ENCODE measurements at regions not wholly inside any gene's neighbourhood (a gene's known extent, or its start where the extent isn't known, plus 50 kb on each side); places are given as distances from the start of the nearest gene placed in this dataset.

DNA sequence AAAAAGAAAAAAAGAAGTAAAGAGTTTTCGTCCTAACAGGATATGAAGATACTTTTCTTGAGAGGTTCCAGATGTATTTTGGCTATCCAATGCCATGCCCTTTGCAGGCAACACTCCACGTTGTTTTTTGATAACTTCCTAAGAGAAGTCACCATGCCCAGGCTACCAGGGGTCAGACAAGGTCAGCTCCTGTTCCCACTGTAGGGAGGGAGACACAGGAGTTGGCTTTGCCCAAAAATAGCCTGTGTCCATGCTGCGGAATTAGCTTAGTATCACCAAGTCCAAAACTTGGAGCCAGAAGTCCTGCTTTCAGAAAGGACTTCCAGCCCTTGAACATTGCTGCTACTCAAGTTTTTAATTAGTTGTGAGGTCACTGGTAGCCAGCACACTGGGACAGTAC is 62.1 kb upstream of the NRIP1 start:
- TF ChIP-seq CTCF (conservative IDR thresholded peaks at IDR 0.05; ENCODE audit: low read depth in 2 of 2) (no peak), EZH2 (IDR thresholded peaks at IDR 0.05; ENCODE audit: low read depth, unreplicated experiment) (no peak), ETS1 (IDR thresholded peaks at IDR 0.05) (no peak), REST (IDR thresholded peaks at IDR 0.05; ENCODE audit: unreplicated experiment) (no peak), ZNF114 (CRISPR knock-in tag; IDR thresholded peaks at IDR 0.05) (no peak), JUNB (IDR thresholded peaks at IDR 0.05; ENCODE audit: unreplicated experiment) (no peak), CREB1 (CRISPR knock-in tag; IDR thresholded peaks at IDR 0.05; ENCODE audit: low read depth) (no peak), STAT1 (IDR thresholded peaks at IDR 0.05; ENCODE audit: unreplicated experiment) (no peak), EZH2phosphoT487 (IDR thresholded peaks at IDR 0.05; ENCODE audit: unreplicated experiment) (no peak), POLR2AphosphoS5 (IDR thresholded peaks at IDR 0.05; ENCODE audit: low read depth) (no peak), ZNF331 (CRISPR knock-in tag; IDR thresholded peaks at IDR 0.05; ENCODE audit: low read depth) (no peak), NANOG (IDR thresholded peaks at IDR 0.05; ENCODE audit: borderline replicate concordance) (no peak)

Data from GM23338 (cell line).